ENCODE measurements at regions not wholly inside any gene's neighbourhood (a gene's known extent, or its start where the extent isn't known, plus 50 kb on each side); places are given as distances from the start of the nearest gene placed in this dataset.
"Not testable (repeated sequence)": the region's sequence is repeated elsewhere in the genome, so short reads cannot be mapped to it uniquely, and the experiment has no call there.

GRCh38 chr1:144045751-144046546 lies 74.2 kb upstream of the FAM72C start:
- not testable (repeated sequence) for TF ChIP-seq CTCF (IDR thresholded peaks at IDR 0.05 in 2 of 3, conservative IDR thresholded peaks at IDR 0.05 in 1 of 3; ENCODE audit: borderline replicate concordance in 1 of 3, insufficient read depth in 1 of 3, low read depth in 2 of 3, low read length in 2 of 3); MAX (IDR thresholded peaks at IDR 0.05); POLR2AphosphoS5 (IDR thresholded peaks at IDR 0.05; ENCODE audit: low read depth, low read length)

Measured in HCT116 (cell line).